AG04449 (cell line): ENCODE measurements at regions not wholly inside any gene's neighbourhood (a gene's known extent, or its start where the extent isn't known, plus 50 kb on each side); places are given as distances from the start of the nearest gene placed in this dataset.

Experiments used
- CTCF ChIA-PET: fragments of 350-600 bp; formaldehyde crosslinking; extraction: SDS; loops from one replicate; lab custom pipeline; 2021; ENCODE audit warnings: antibody characterized with exemption; lab: Yijun Ruan, JAX
- POLR2A ChIA-PET: fragments of 400-600, 350-600 bp; formaldehyde crosslinking; extraction: SDS; loops from one replicate; lab custom pipeline; 2020; ENCODE audit warnings: antibody characterized with exemption, inconsistent platforms; lab: Yijun Ruan, JAX
- DNase-seq: peaks from one replicate; pipeline ENCODE4 v3.0.0-alpha.2; 2010; ENCODE audit warnings: low read depth, low spot score
- H3K4me3 ChIP-seq: 2 replicates; pipeline ENCODE4 v1.5.1; 2011; ENCODE audit warnings: low read depth, mild to moderate bottlenecking, control low read depth, low read length
- CTCF ChIP-seq: IDR thresholded peaks from one replicate; pipeline ENCODE4 v1.5.1; 2011; ENCODE audit warnings: mild to moderate bottlenecking, moderate library complexity, low read length, control low read depth, inconsistent platforms; ENCODE audit not compliant: insufficient read depth; ENCODE audit errors: missing control alignments

GRCh38 chr3:10601857-10602230, 96.5 kb upstream of the ATP2B2 start:
- no peak for TF ChIP-seq CTCF
- ChIA-PET CTCF (no interaction called here), POLR2A (no interaction called here)
- no peak for DNase-seq
- H3K4me3 ChIP-seq, result no peak overlapping the region

DNA sequence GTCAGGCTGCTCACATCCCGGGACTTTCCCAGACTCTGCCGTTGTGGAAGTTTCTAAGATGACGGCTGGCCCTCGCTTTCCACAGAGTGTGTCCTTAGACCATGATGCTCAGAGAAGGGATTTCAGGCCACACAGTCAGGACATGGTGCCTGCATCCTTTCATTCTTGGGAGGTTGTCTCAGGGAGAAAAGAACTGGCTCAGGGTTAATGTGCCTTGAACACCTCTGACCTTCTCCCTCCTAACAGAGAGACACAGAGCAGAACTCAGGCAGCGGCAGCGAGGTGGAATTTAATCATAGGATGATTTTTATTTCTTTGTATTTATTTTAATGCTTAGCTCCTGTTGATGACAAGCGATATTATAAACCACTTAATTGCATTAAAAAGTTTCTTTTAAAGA, 96.9 kb upstream of the ATP2B2 start:
- no peak overlapping the region for H3K4me3 ChIP-seq
- POLR2A ChIA-PET, result no interaction called here
- no peak for DNase-seq
- CTCF ChIA-PET, result no interaction called here
- no peak for TF ChIP-seq CTCF

- no peak for TF ChIP-seq CTCF
- CTCF ChIA-PET, result no interaction called here
- POLR2A ChIA-PET, result no interaction called here
- DNase-seq, result no peak
- H3K4me3 ChIP-seq, result no peak overlapping the region
Measured at GRCh38 chr3:10602769-10603768, 97.7 kb upstream of the ATP2B2 start.

- no peak overlapping the region for H3K4me3 ChIP-seq
- ChIA-PET POLR2A (no interaction called here), CTCF (no interaction called here)
- DNase-seq, result no peak
- TF ChIP-seq CTCF, result no peak
Measured at GRCh38 chr3:10609134-10609533, 103.7 kb upstream of the ATP2B2 start.

GRCh38 chr3:10614168-10614567, 108.8 kb upstream of the ATP2B2 start:
- ChIA-PET POLR2A (no interaction called here), CTCF (no interaction called here)
- no peak overlapping the region for H3K4me3 ChIP-seq
- TF ChIP-seq CTCF, result no peak
- no peak for DNase-seq

DNA sequence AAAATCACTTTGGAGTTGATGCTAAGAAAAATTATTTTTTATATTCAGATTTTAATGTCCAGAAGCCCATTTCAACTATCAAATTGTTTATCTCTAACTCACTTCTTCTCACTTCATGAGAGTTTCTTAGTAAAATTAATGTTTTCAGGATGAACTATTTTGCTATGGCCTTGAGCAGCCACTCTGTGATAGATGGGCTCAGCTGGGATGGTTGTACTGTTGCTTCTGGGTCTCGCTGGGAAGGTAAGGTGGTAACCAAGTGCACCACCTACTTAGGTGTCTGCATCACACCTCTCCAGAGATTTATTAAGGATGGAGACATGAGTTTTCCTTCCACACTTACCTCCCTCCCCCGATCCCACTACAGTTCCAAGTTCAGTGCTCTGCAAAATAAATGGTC, 110.3 kb upstream of the ATP2B2 start:
- H3K4me3 ChIP-seq, result no peak overlapping the region
- no peak for TF ChIP-seq CTCF
- no peak for DNase-seq
- ChIA-PET CTCF (no interaction called here), POLR2A (no interaction called here)
